ENCODE measurements at regions not wholly inside any gene's neighbourhood (a gene's known extent, or its start where the extent isn't known, plus 50 kb on each side); places are given as distances from the start of the nearest gene placed in this dataset.

DNA sequence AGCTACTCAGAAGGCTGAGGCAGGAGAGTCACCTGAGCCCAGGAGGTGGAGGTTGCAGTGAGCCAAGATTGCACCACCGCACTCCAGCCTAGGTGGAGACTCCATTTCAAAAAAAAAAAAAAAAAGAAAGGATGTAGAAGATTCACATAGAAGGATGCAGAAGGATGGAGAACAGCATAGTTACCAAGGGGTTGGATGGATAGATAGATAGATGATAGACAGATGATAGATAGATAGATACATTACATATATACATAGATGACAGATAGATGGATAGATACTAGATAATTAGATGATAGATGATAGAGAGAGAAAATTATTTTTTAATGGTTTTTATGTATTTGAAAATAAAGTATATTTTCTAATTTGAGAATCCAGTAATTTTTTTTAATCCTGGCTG is 160.7 kb upstream of the ARID1B start:
- Histone ChIP-seq H4K20me1 (ENCODE audit: control insufficient read depth, extremely low read depth, insufficient read depth, low read length) (no peaks in the 10 kb centered on the region), H3K4me2 (ENCODE audit: control insufficient read depth, extremely low read depth, insufficient read depth, low read depth, low read length) (no peak overlapping the region), H3K9me3 (ENCODE audit: control insufficient read depth, low read depth, low read length) (no peaks in the 10 kb centered on the region), H3K36me3 (ENCODE audit: control insufficient read depth in 2 of 2, extremely low read depth in 1 of 2, insufficient read depth in 2 of 2, low read length in 2 of 2) (no peaks in the 10 kb centered on the region), H3K9ac (ENCODE audit: control insufficient read depth, extremely low read depth, insufficient read depth, low read length) (no peak overlapping the region), H3K4me1 (ENCODE audit: control insufficient read depth, extremely low read depth, insufficient read depth, low read length) (no peaks in the 10 kb centered on the region), H2AFZ (ENCODE audit: control insufficient read depth, low read length) (no peak overlapping the region), H3K27me3 (ENCODE audit: control insufficient read depth, extremely low read depth, insufficient read depth, low read length) (no peaks in the 10 kb centered on the region), H3K79me2 (ENCODE audit: control insufficient read depth, insufficient read depth, low read length) (no peaks in the 10 kb centered on the region), H3K27ac (ENCODE audit: control insufficient read depth, insufficient read depth, low read length) (no peak overlapping the region), H3K9me1 (ENCODE audit: control insufficient read depth, extremely low read depth, insufficient read depth, low read length) (no peaks in the 10 kb centered on the region), H3K4me3 (ENCODE audit: control insufficient read depth in 2 of 3, extremely low read depth in 1 of 3, insufficient read depth in 2 of 3, low read depth in 1 of 3, low read length in 3 of 3) (no peak overlapping the region)
- dilution Hi-C loops (cut with MboI; ENCODE audit: extremely low pct_ligation_motif_present, low sequenced_read_pairs) = no loop called here
- TF ChIP-seq EZH2 (IDR thresholded peaks at IDR 0.05; ENCODE audit: low read length) = no peak
- TF ChIP-seq, protein P1, sequence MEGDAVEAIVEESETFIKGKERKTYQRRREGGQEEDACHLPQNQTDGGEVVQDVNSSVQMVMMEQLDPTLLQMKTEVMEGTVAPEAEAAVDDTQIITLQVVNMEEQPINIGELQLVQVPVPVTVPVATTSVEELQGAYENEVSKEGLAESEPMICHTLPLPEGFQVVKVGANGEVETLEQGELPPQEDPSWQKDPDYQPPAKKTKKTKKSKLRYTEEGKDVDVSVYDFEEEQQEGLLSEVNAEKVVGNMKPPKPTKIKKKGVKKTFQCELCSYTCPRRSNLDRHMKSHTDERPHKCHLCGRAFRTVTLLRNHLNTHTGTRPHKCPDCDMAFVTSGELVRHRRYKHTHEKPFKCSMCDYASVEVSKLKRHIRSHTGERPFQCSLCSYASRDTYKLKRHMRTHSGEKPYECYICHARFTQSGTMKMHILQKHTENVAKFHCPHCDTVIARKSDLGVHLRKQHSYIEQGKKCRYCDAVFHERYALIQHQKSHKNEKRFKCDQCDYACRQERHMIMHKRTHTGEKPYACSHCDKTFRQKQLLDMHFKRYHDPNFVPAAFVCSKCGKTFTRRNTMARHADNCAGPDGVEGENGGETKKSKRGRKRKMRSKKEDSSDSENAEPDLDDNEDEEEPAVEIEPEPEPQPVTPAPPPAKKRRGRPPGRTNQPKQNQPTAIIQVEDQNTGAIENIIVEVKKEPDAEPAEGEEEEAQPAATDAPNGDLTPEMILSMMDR (optimal IDR thresholded peaks at IDR 0.05 in 1 of 3, IDR thresholded peaks at IDR 0.05 in 1 of 3, conservative IDR thresholded peaks at IDR 0.05 in 1 of 3; ENCODE audit: extremely low read depth in 1 of 3, insufficient read depth in 2 of 3, low read length in 3 of 3) = no peak
- DNase-seq (ENCODE audit: low read depth, low spot score) (no peak), FAIRE-seq (no peak)

DNA sequence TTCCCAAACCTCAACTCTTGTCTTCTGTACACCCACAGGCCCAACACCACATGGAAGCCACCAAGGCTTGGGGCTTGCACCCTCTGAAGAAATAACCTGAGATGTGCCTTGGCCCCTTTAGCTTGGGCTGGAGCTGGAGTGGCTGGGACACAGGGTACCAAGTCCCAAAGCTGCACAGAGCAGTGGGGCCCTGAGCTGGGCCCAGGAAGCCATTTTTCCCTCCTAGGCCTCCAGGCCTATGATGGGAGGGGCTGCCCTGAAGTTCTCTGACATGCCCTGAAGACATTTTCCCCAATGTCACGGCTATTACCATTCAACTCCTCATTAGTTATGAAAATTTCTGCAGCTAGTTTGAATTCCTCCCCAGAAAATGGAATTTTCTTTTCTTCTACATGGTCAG is 163.2 kb upstream of the ARID1B start:
- H3K4me1 ChIP-seq (ENCODE audit: control insufficient read depth, extremely low read depth, insufficient read depth, low read length) = no peaks in the 10 kb centered on the region
- dilution Hi-C loops (cut with MboI; ENCODE audit: extremely low pct_ligation_motif_present, low sequenced_read_pairs) = no loop called here
- no peak overlapping the region for H3K4me2 ChIP-seq (ENCODE audit: control insufficient read depth, extremely low read depth, insufficient read depth, low read depth, low read length)
- no peaks in the 10 kb centered on the region for H3K27me3 ChIP-seq (ENCODE audit: control insufficient read depth, extremely low read depth, insufficient read depth, low read length)
- H3K9ac ChIP-seq (ENCODE audit: control insufficient read depth, extremely low read depth, insufficient read depth, low read length) = no peak overlapping the region
- DNase-seq (ENCODE audit: low read depth, low spot score) (no peak), FAIRE-seq (no peak)
- H2AFZ ChIP-seq (ENCODE audit: control insufficient read depth, low read length) = no peak overlapping the region
- no peaks in the 10 kb centered on the region for H3K9me1 ChIP-seq (ENCODE audit: control insufficient read depth, extremely low read depth, insufficient read depth, low read length)
- H3K4me3 ChIP-seq (ENCODE audit: control insufficient read depth in 2 of 3, extremely low read depth in 1 of 3, insufficient read depth in 2 of 3, low read depth in 1 of 3, low read length in 3 of 3) = no peak overlapping the region
- H3K9me3 ChIP-seq (ENCODE audit: control insufficient read depth, low read depth, low read length) = no peaks in the 10 kb centered on the region
- no peaks in the 10 kb centered on the region for H4K20me1 ChIP-seq (ENCODE audit: control insufficient read depth, extremely low read depth, insufficient read depth, low read length)
- no peak overlapping the region for H3K27ac ChIP-seq (ENCODE audit: control insufficient read depth, insufficient read depth, low read length)
- TF ChIP-seq EZH2 (IDR thresholded peaks at IDR 0.05; ENCODE audit: low read length) = no peak
- TF ChIP-seq, protein P1 (optimal IDR thresholded peaks at IDR 0.05 in 1 of 3, IDR thresholded peaks at IDR 0.05 in 1 of 3, conservative IDR thresholded peaks at IDR 0.05 in 1 of 3; ENCODE audit: extremely low read depth in 1 of 3, insufficient read depth in 2 of 3, low read length in 3 of 3) = no peak
- H3K79me2 ChIP-seq (ENCODE audit: control insufficient read depth, insufficient read depth, low read length) = no peaks in the 10 kb centered on the region
- H3K36me3 ChIP-seq (ENCODE audit: control insufficient read depth in 2 of 2, extremely low read depth in 1 of 2, insufficient read depth in 2 of 2, low read length in 2 of 2) = no peaks in the 10 kb centered on the region

All from keratinocyte (primary cell).